T-cell (primary cell): ENCODE measurements at regions not wholly inside any gene's neighbourhood (a gene's known extent, or its start where the extent isn't known, plus 50 kb on each side); places are given as distances from the start of the nearest gene placed in this dataset.

Experiments used
- ATAC-seq, 4 experiments: fragments of 200-7000 bp in 3 of 4; fragments of 150-1000 bp in 1 of 4; cut with Tn5 transposase; replicated peaks in 1 of 4; 1 replicate in 3 of 4; 2 replicates in 1 of 4; pipeline ENCODE4 v1.10.0; 2021; ENCODE audit warnings: moderate library complexity in 3 of 4, mild to moderate bottlenecking in 2 of 4, moderate number of reproducible peaks in 1 of 4
- CTCF ChIA-PET, 2 donors: fragments of 300-600 bp; sonication (Branson Sonifier 250); formaldehyde crosslinking; loops; one replicate each; lab custom pipeline; 2022; ENCODE audit warnings: antibody characterized with exemption in 2 of 2; lab: Charles Lee
- POLR2A ChIA-PET, 2 donors: fragments of 300-600 bp; sonication (Branson Sonifier 250); formaldehyde crosslinking; loops; one replicate each; lab custom pipeline; 2022; ENCODE audit warnings: antibody characterized with exemption in 2 of 2; lab: Charles Lee
- DNase-seq, 35 experiments: peaks; one replicate each; pipeline versions ENCODE4 v3.0.0 to v3.0.0-alpha.2; 2013 to 2023
- H3K27ac ChIP-seq: one replicate; pipeline ENCODE4 v1.5.1; 2013; ENCODE audit warnings: low read length
- H3K27me3 ChIP-seq, 2 experiments: replicated peaks in 1 of 2; 1 replicate in 1 of 2; 2 replicates in 1 of 2; pipeline versions ENCODE4 v1.6.1 to v1.7.0; 2013; ENCODE audit warnings: low read length in 1 of 2, mixed read lengths in 1 of 2; ENCODE audit not compliant: control insufficient read depth in 2 of 2, insufficient read depth in 2 of 2; ENCODE audit errors: extremely low read depth in 1 of 2
- H3K36me3 ChIP-seq, 2 donors: 1 replicate in 1 of 2; 2 replicates in 1 of 2; pipeline versions ENCODE4 v1.6.1 to v1.7.0; 2013; ENCODE audit warnings: low read length in 1 of 2; ENCODE audit not compliant: control insufficient read depth in 2 of 2, insufficient read depth in 1 of 2; ENCODE audit errors: extremely low read depth in 1 of 2
- H3K4me1 ChIP-seq, 2 experiments: 1 replicate in 1 of 2; 2 replicates in 1 of 2; pipeline versions ENCODE4 v1.6.1 to v1.7.0; 2013; ENCODE audit warnings: low read length in 2 of 2, mixed read lengths in 1 of 2; ENCODE audit not compliant: insufficient read depth in 2 of 2, control insufficient read depth in 1 of 2; ENCODE audit errors: extremely low read depth in 1 of 2
- H3K4me3 ChIP-seq, 2 donors: 1 replicate in 1 of 2; 2 replicates in 1 of 2; pipeline versions ENCODE4 v1.5.1 to v1.7.0; 2013; ENCODE audit warnings: mild to moderate bottlenecking in 2 of 2, low read length in 1 of 2, moderate library complexity in 1 of 2; ENCODE audit not compliant: control insufficient read depth in 1 of 2; ENCODE audit errors: extremely low read depth in 1 of 2
- H3K9me3 ChIP-seq: 2 replicates; pipeline ENCODE4 v1.7.0; 2013
- H3K27ac Mint-ChIP-seq, 2 donors: one replicate each; pipeline ENCODE4 v1.8.0; 2020 to 2021; ENCODE audit warnings: mild to moderate bottlenecking in 2 of 2, mixed read lengths in 2 of 2
- H3K27me3 Mint-ChIP-seq, 2 donors: one replicate each; pipeline ENCODE4 v1.8.0; 2021 to 2022; ENCODE audit warnings: mixed read lengths in 2 of 2
- H3K36me3 Mint-ChIP-seq: one replicate; pipeline ENCODE4 v1.8.0; 2021; ENCODE audit warnings: mixed read lengths
- H3K4me1 Mint-ChIP-seq, 3 donors: one replicate each; pipeline ENCODE4 v1.8.0; 2020 to 2022; ENCODE audit warnings: mixed read lengths in 3 of 3, mild to moderate bottlenecking in 1 of 3
- H3K4me3 Mint-ChIP-seq, 3 donors: one replicate each; pipeline ENCODE4 v1.8.0; 2020 to 2022; ENCODE audit warnings: mild to moderate bottlenecking in 3 of 3, mixed read lengths in 3 of 3, moderate library complexity in 3 of 3
- H3K9me3 Mint-ChIP-seq, 3 donors: one replicate each; pipeline ENCODE4 v1.8.0; 2020 to 2022; ENCODE audit warnings: mixed read lengths in 3 of 3
- WGBS: methylation state at CpG from one replicate; pipeline ENCODE4 v1.1.5; 2013; ENCODE audit warnings: missing lambda C conversion rate; ENCODE audit not compliant: insufficient coverage; 5-methylcytosine and 5-hydroxymethylcytosine counted together

- ATAC-seq (no peak), DNase-seq (no peak)
- no peaks in the 10 kb centered on the region for H3K36me3 ChIP-seq
- CTCF ChIA-PET: no interaction called here
- H3K4me1 ChIP-seq: no peaks in the 10 kb centered on the region
- H3K27ac Mint-ChIP-seq: no peak overlapping the region
- H3K36me3 Mint-ChIP-seq: no peaks in the 10 kb centered on the region
- POLR2A ChIA-PET: no interaction called here
- H3K27ac ChIP-seq: no peak overlapping the region
- H3K4me3 ChIP-seq: no peak overlapping the region
- peaks cover 0 to 5% (median 2%) of the 10 kb centered on the region in 3 donors for H3K9me3 Mint-ChIP-seq
- H3K27me3 ChIP-seq: no peaks in the 10 kb centered on the region
- no peaks in the 10 kb centered on the region for H3K4me1 Mint-ChIP-seq
- H3K27me3 Mint-ChIP-seq: no peaks in the 10 kb centered on the region
- no peaks in the 10 kb centered on the region for H3K9me3 ChIP-seq
- no peak overlapping the region for H3K4me3 Mint-ChIP-seq
These were observed 619.5 kb downstream of the IRX1 start for GRCh38 chr5:4215143-4215542.

GRCh38 chr5:4216142-4216541 is 620.5 kb downstream of the IRX1 start:
- Mint-ChIP-seq H3K4me3 (no peak overlapping the region), H3K9me3 (peaks cover 0 to 9% (median 2%) of the 10 kb centered on the region in 3 donors), H3K4me1 (no peaks in the 10 kb centered on the region), H3K27ac (no peak overlapping the region), H3K27me3 (no peaks in the 10 kb centered on the region), H3K36me3 (no peaks in the 10 kb centered on the region)
- Histone ChIP-seq H3K4me1 (no peaks in the 10 kb centered on the region), H3K27ac (no peak overlapping the region), H3K4me3 (no peak overlapping the region), H3K27me3 (no peaks in the 10 kb centered on the region), H3K9me3 (no peaks in the 10 kb centered on the region), H3K36me3 (no peaks in the 10 kb centered on the region)
- CTCF ChIA-PET: no interaction called here
- WGBS: 52% methylated on average over 2 of the region's 3 CpGs
- DNase-seq: no peak
- POLR2A ChIA-PET: no interaction called here
- ATAC-seq: no peak

- H3K27ac Mint-ChIP-seq: no peak overlapping the region
- no peaks in the 10 kb centered on the region for H3K27me3 Mint-ChIP-seq
- ChIA-PET POLR2A (no interaction called here), CTCF (no interaction called here)
- no peak overlapping the region for H3K4me3 Mint-ChIP-seq
- ATAC-seq (no peak), DNase-seq (no peak)
- no peaks in the 10 kb centered on the region for H3K36me3 Mint-ChIP-seq
- Histone ChIP-seq H3K27ac (no peak overlapping the region), H3K9me3 (no peaks in the 10 kb centered on the region), H3K27me3 (no peaks in the 10 kb centered on the region), H3K4me3 (no peak overlapping the region), H3K4me1 (no peaks in the 10 kb centered on the region), H3K36me3 (no peaks in the 10 kb centered on the region)
- H3K9me3 Mint-ChIP-seq: peaks cover 0 to 9% (median 2%) of the 10 kb centered on the region in 3 donors
- H3K4me1 Mint-ChIP-seq: no peaks in the 10 kb centered on the region
- WGBS: 77% methylated on average over 2 of the region's 7 CpGs
These were observed 624.4 kb downstream of the IRX1 start for GRCh38 chr5:4220016-4220415.

GRCh38 chr5:4221048-4221447 is 625.4 kb downstream of the IRX1 start:
- H3K36me3 Mint-ChIP-seq: no peaks in the 10 kb centered on the region
- WGBS: 72% methylated on average over 6 of the region's 8 CpGs
- no peak overlapping the region for H3K27ac Mint-ChIP-seq
- no peak for ATAC-seq
- H3K9me3 ChIP-seq: no peaks in the 10 kb centered on the region
- no peak overlapping the region for H3K27ac ChIP-seq
- H3K4me3 ChIP-seq: no peak overlapping the region
- no peak for DNase-seq
- CTCF ChIA-PET: no interaction called here
- H3K27me3 Mint-ChIP-seq: no peaks in the 10 kb centered on the region
- no peaks in the 10 kb centered on the region for H3K4me1 Mint-ChIP-seq
- H3K9me3 Mint-ChIP-seq: peaks cover 0 to 9% (median 4%) of the 10 kb centered on the region in 3 donors
- no peak overlapping the region for H3K4me3 Mint-ChIP-seq
- no peaks in the 10 kb centered on the region for H3K4me1 ChIP-seq
- no peaks in the 10 kb centered on the region for H3K36me3 ChIP-seq
- no peaks in the 10 kb centered on the region for H3K27me3 ChIP-seq
- POLR2A ChIA-PET: no interaction called here

GRCh38 chr5:4222147-4222546 is 626.5 kb downstream of the IRX1 start:
- H3K27me3 Mint-ChIP-seq: no peaks in the 10 kb centered on the region
- no peaks in the 10 kb centered on the region for H3K27me3 ChIP-seq
- no peak overlapping the region for H3K27ac Mint-ChIP-seq
- POLR2A ChIA-PET: no interaction called here
- no peaks in the 10 kb centered on the region for H3K4me1 Mint-ChIP-seq
- H3K4me1 ChIP-seq: no peaks in the 10 kb centered on the region
- H3K4me3 ChIP-seq: no peak overlapping the region
- no peaks in the 10 kb centered on the region for H3K36me3 ChIP-seq
- 72% methylated on average over 3 of the region's 6 CpGs for WGBS
- H3K9me3 ChIP-seq: no peaks in the 10 kb centered on the region
- H3K36me3 Mint-ChIP-seq: no peaks in the 10 kb centered on the region
- H3K27ac ChIP-seq: no peak overlapping the region
- no peak overlapping the region for H3K4me3 Mint-ChIP-seq
- CTCF ChIA-PET: no interaction called here
- ATAC-seq (no peak), DNase-seq (no peak)
- H3K9me3 Mint-ChIP-seq: peaks cover 0 to 13% (median 7%) of the 10 kb centered on the region in 3 donors

- no peak for DNase-seq
- Mint-ChIP-seq H3K4me1 (no peaks in the 10 kb centered on the region), H3K4me3 (no peak overlapping the region), H3K27me3 (no peaks in the 10 kb centered on the region), H3K9me3 (peaks cover 0 to 13% (median 9%) of the 10 kb centered on the region in 3 donors), H3K36me3 (no peaks in the 10 kb centered on the region), H3K27ac (no peak overlapping the region)
- H3K4me1 ChIP-seq: no peaks in the 10 kb centered on the region
- no peak overlapping the region for H3K27ac ChIP-seq
- no peaks in the 10 kb centered on the region for H3K36me3 ChIP-seq
- ATAC-seq: no peak
- H3K4me3 ChIP-seq: no peak overlapping the region
- H3K27me3 ChIP-seq: no peaks in the 10 kb centered on the region
- ChIA-PET CTCF (no interaction called here), POLR2A (no interaction called here)
- WGBS: 81% methylated on average over 14 of the region's 15 CpGs
- H3K9me3 ChIP-seq: no peaks in the 10 kb centered on the region
These were observed 627.2 kb downstream of the IRX1 start for GRCh38 chr5:4222821-4223220.

- H3K27me3 Mint-ChIP-seq: no peaks in the 10 kb centered on the region
- H3K4me1 Mint-ChIP-seq: no peaks in the 10 kb centered on the region
- Histone ChIP-seq H3K4me1 (no peaks in the 10 kb centered on the region), H3K9me3 (no peaks in the 10 kb centered on the region), H3K27me3 (no peaks in the 10 kb centered on the region), H3K27ac (no peak overlapping the region), H3K36me3 (no peaks in the 10 kb centered on the region), H3K4me3 (no peak overlapping the region)
- H3K36me3 Mint-ChIP-seq: no peaks in the 10 kb centered on the region
- WGBS: 83% methylated on average over 1 of the region's 5 CpGs
- ATAC-seq (no peak), DNase-seq (no peak)
- CTCF ChIA-PET: no interaction called here
- no peak overlapping the region for H3K4me3 Mint-ChIP-seq
- POLR2A ChIA-PET: interaction anchor here in 1 of 2 donors (0.6 kb wide), 1 partner anchor 33 kb away, joined by 3 read pairs; no protein-coding TSS in a partner anchor
- H3K27ac Mint-ChIP-seq: no peak overlapping the region
- peaks cover 0 to 14% (median 7%) of the 10 kb centered on the region in 3 donors for H3K9me3 Mint-ChIP-seq
These were observed 630.1 kb downstream of the IRX1 start for GRCh38 chr5:4225741-4226140.
